ENCODE measurements at regions not wholly inside any gene's neighbourhood (a gene's known extent, or its start where the extent isn't known, plus 50 kb on each side); places are given as distances from the start of the nearest gene placed in this dataset.
A peak's percentile ranks its signal among the peaks of the same experiment; 100 is the strongest.

GRCh38 chr9:111193095-111193494, 136.9 kb downstream of the OR2K2 start:
- no peak for DNase-seq

DNA sequence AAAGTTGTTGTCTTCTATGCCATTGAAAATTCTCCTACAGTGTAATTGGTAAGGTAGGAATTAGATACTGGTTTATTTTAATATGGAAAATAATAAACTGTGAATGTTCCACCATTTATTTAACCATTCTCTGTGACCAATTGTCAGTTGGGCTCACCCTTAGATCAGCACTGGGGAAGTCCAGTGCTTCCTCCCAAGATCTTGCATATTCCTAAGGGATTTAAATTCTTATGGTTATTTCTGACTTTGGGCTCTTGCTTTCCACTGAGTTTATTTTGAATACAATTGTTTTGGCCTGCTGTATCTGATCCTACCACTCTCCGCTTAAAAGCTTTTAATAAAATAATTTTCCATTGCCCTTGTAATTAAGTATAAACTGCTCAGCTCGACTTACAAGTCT, 137.4 kb downstream of the OR2K2 start:
- no peak for DNase-seq

DNA sequence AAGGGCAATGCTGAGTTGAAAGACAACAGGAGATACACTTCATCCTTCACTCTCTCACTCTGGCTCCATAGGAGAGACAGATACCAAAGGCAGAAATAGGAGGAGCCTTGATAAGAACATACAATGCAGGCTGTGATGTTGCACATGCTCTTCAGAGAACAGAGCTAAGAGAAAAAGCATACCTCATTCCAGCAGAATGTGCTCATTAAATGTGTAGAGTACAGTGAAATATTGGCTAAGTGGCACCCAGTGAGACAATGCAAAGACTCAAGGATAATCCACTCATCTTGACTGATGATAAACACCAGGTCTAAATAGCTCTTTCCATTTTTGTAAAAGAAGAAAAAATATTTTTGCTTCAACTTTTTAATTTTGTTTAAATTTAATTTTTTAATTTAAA, 139.7 kb downstream of the OR2K2 start:
- no peak for DNase-seq

GRCh38 chr9:111187376-111187775, 142.6 kb downstream of the OR2K2 start:
- no peak for DNase-seq

DNA sequence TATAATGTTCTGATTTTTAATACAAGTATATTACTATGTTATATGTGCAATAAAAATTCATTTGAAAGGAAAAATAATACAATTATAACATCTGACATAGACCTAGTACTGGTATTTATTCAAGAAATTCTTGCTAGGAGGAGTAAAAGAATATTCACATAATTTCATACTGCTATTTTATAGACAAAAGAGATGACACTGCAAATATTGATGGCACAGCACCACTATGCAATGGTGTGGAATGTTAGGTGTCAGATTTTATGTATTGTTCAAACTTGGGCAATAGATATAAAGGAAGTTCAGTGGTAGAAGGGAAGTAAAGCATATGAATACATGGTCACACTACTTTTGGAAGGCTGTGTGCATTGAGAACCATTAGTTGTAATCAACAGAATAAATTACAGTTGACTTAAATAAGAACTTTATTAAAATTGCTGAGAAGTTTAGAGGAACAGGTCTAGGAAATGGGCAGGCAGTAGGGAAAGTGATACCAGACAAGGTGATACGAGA, 143.9 kb downstream of the OR2K2 start:
- DNase-seq: no peak

GRCh38 chr9:111180811-111181210, 142.5 kb upstream of the LPAR1 start:
- DNase-seq: no peak

- DNase-seq: peak; percentile 19
These were observed 141.3 kb upstream of the LPAR1 start for GRCh38 chr9:111179577-111179976.

DNA sequence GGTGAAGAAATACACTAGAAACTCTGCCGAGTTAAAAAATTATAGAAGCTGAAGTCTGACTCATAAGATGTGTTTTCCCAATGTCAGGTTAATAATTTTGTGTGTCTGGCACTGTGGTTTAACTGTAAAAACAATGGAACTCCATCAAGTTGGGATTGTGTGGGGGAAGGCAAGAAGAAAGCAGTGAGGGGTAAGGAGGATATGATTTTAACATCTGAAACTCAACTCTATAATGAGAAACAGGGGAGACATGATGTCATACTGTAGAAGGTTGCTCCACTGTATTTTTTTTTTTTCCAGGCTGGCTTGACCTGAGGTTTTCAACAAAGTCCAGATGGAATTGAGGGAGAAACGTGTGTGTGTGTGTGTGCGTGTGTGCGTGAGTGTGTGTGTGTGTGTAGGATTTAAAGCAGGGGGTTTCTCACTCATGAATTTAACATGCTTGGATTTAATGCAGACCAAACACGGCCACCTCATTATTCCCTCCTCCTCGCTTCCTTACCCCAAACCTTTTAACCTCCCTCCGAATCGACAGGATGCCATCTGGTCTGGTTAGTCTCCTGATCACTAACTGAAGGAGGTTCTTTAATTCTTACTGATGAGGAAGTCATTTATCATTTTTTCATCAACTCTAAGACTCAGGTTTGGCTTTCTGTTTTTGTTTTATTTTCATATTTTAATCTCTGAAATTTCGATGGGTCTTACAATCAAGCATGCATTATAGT, 140.2 kb upstream of the LPAR1 start:
- DNase-seq: no peak

DNA sequence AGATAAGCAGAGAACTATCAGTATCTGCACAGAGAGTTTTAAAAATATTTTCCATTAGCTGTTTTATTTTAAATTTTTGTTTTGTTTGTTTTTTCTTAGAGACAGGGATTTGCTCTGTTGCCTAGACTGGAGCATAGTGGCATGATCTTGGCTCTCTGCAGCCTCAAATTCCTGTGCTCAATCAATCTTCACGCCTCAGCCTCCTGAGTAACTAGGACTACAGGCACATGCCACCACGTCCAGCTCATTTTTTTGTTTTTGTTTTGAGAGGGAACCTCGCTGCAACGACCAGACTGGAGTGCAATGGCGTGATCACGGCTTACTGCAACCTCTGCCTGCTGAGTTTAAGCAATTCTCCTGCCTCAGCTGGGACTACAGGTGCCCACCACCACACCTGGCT, 138.2 kb upstream of the LPAR1 start:
- no peak for DNase-seq

GRCh38 chr9:111175350-111175749, 137.1 kb upstream of the LPAR1 start:
- no peak for DNase-seq

- DNase-seq: no peak
These were observed 129.1 kb upstream of the LPAR1 start for GRCh38 chr9:111167341-111167740.

DNA sequence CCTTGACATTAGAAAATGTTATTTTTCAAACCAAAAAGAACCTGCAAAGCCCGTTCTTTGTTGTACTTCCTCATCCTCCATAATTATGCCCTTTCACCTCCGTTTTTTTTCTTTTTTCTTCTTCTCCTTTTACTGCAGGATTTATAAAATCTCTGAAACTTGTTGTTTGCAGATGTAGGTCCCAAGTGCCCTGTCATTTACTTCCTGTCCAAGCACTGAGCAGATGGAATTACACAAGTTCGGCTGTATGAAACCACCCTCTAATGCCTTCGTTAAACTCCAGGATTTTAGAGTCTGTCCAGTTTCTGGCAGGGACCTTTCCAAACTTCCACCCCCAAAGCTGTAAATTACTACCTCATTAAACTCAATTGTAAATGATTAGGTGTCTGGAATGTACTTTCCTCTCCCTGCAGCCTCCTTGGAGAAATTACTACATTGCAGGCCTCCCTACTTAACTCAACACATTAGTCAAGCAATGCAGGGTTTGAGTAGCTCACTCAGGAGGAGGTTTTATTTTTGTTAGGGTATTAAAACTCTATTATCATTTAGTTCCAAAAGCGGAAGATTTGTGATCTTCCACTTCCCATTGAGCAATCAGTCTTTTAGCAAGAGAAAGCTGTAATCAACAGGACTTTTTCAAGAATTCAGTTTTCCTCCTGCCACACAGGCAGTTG, 125.6 kb upstream of the LPAR1 start:
- no peak for DNase-seq

- DNase-seq: no peak
These were observed 123.8 kb upstream of the LPAR1 start for GRCh38 chr9:111162026-111162425.

DNA sequence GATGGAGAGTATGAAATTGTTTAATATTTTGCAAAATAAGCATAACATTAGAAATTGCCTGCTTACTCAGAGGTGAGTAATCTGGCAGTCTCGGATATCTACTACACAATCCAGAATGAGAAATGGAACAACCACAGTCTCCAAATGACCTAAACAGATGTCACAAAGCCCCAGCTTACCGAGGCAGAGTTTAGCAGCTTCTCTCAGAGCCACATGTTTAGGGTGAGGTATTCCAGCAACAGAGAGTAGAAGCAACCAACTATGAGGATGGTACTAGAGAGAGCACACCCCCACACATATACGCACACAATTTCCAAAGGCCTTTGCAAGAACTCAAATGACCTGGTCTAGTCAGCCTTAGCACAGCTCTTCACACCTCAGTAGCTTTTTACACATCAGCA, 122.7 kb upstream of the LPAR1 start:
- DNase-seq: no peak

DNA sequence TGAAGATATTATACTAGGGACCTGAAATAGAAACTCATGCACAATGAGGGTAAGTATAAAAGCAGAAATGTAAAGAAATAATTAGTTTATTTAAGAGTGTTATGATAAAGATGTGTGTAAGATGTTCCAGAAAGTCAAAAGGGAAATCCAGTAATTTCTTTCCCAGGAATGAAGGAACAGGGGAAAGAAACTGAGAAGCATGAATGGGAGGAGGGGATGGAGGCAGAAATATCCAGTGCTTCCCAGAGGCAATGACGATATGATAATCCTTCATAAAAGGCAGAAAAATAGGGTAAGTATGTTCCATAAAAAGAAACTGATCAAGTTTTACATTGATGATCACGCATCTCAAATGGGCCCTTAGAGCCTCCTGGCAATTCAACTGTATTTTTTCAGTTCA, 120.7 kb upstream of the LPAR1 start:
- no peak for DNase-seq

DNA sequence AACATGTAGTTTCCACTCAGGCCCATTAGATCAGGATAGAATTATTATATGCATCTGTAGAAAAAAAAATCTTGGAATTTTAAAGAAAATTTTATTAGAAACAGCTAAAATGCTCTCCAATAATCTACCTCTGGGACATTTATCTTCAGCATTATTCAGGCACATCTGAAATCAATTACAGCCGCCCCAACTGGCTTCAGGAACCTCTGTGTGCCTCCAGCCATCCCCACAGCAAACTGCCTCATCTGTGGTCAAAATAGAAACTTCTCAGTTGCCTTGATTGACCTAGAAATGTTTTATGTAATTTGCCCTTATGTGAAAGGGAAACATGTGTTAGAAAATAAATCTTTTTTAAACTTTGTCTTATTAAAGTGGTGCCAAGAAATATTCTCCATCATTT, 120.1 kb upstream of the LPAR1 start:
- DNase-seq: no peak

GRCh38 chr9:111154081-111154562, 115.9 kb upstream of the LPAR1 start:
- no peak for DNase-seq

GRCh38 chr9:111152614-111153406, 114.5 kb upstream of the LPAR1 start:
- no peak for DNase-seq

- no peak for DNase-seq
These were observed 113.3 kb upstream of the LPAR1 start for GRCh38 chr9:111151537-111151936.

DNA sequence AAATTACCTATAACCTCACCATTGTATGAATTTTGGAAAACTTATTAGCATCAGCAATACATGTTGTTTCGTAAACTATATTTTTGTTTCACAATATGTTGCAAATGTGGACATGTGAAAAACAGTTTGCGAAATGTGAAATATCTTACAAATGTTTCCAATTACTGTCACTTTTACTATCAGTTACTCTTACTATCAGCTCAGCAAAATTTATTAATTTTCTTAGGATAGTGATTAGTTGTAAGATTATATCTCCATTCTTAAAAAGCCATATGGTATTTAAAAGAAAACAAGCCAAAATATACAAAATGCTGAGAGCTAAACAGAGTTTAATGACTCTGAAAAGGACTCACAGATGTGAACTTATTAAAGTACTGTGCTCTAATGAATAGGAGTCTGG, 111.9 kb upstream of the LPAR1 start:
- DNase-seq: no peak

DNA sequence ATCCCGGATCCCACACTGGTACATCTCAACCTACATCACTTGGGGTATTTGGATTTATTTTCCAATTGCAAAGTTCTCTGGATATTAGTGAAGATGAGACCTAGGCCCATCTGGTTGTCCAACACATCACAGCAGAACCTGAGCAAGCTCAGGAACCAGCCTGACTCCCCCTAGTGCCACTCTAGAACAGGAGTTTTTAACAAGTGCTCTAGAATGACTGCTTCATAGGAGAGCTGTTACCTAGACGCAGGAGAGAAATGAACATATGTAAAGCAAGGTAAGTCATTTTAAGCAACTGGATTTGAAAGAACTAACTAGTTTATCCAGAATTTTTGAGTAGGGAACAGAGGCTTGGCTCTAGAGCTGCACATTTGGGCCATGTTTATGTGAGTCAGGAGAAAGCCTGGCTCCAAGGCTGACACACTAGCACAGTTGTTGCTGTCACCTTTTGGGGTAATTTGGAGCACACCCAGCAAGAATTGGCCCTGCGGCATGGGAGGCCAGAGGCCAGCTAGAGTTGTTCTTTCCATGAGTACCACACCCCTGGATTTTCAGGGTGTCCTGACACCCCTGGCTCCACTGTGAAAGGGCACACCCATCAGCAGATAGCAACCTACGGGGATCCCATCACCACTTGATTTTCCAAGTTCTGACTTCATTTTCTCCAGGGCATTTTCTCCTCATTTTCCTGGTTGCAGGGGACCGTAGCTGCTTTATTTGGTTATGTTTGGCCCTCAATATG, 110.9 kb upstream of the LPAR1 start:
- no peak for DNase-seq

GRCh38 chr9:111148052-111149017, 110.1 kb upstream of the LPAR1 start:
- no peak for DNase-seq
